KMS-11 (cell line): ENCODE measurements at regions not wholly inside any gene's neighbourhood (a gene's known extent, or its start where the extent isn't known, plus 50 kb on each side); places are given as distances from the start of the nearest gene placed in this dataset.

Experiments used
- H2AFZ ChIP-seq: fragments of 200-600 bp; sonication (generic); 2 replicates; pipeline ENCODE4 v1.6.1; 2016; ENCODE audit warnings: antibody characterized with exemption, mixed run types, low read depth
- H3K27ac ChIP-seq: fragments of 200-600 bp; sonication (generic); 2 replicates; pipeline ENCODE4 v1.6.1; 2016; ENCODE audit warnings: mild to moderate bottlenecking, mixed run types
- H3K27me3 ChIP-seq: fragments of 200-600 bp; sonication (generic); 2 replicates; pipeline ENCODE4 v1.6.1; 2017; ENCODE audit warnings: mild to moderate bottlenecking, low read depth, mixed run types, moderate library complexity; ENCODE audit not compliant: insufficient read depth
- H3K36me3 ChIP-seq: fragments of 200-600 bp; sonication (generic); 2 replicates; pipeline ENCODE4 v1.6.1; 2017; ENCODE audit warnings: mild to moderate bottlenecking, mixed run types; ENCODE audit not compliant: insufficient read depth
- H3K4me1 ChIP-seq: fragments of 200-600 bp; sonication (generic); 2 replicates; pipeline ENCODE4 v1.6.1; 2016; ENCODE audit warnings: mild to moderate bottlenecking, low read depth, mixed run types; ENCODE audit not compliant: poor library complexity, severe bottlenecking
- H3K4me2 ChIP-seq: fragments of 200-600 bp; sonication (generic); 2 replicates; pipeline ENCODE4 v1.7.0; 2016; ENCODE audit warnings: mild to moderate bottlenecking, mixed run types
- H3K4me3 ChIP-seq: fragments of 200-600 bp; sonication (generic); IDR thresholded peaks from 2 replicates; pipeline ENCODE4 v1.6.1; 2017; ENCODE audit warnings: low read depth, low read length, mixed read lengths; ENCODE audit not compliant: insufficient read depth
- H3K79me2 ChIP-seq: fragments of 200-600 bp; sonication (generic); 2 replicates; pipeline ENCODE4 v1.6.1; 2016; ENCODE audit warnings: low read depth, mixed run types; ENCODE audit not compliant: insufficient read depth
- H3K9ac ChIP-seq: fragments of 200-600 bp; sonication (generic); 2 replicates; pipeline ENCODE4 v1.6.1; 2016; ENCODE audit warnings: mild to moderate bottlenecking, mixed run types
- H4K20me1 ChIP-seq: fragments of 200-600 bp; sonication (generic); 2 replicates; pipeline ENCODE4 v1.6.1; 2016; ENCODE audit warnings: mild to moderate bottlenecking, mixed run types; ENCODE audit not compliant: insufficient read depth
- TF ChIP-seq, protein P1 (sequence below): fragments of 200-600 bp; sonication (generic); conservative IDR thresholded peaks from 2 replicates; pipeline ENCODE4 v1.6.1; 2017; ENCODE audit warnings: low read depth, mild to moderate bottlenecking, antibody characterized with exemption, low read length, moderate library complexity, mixed read lengths

DNA sequence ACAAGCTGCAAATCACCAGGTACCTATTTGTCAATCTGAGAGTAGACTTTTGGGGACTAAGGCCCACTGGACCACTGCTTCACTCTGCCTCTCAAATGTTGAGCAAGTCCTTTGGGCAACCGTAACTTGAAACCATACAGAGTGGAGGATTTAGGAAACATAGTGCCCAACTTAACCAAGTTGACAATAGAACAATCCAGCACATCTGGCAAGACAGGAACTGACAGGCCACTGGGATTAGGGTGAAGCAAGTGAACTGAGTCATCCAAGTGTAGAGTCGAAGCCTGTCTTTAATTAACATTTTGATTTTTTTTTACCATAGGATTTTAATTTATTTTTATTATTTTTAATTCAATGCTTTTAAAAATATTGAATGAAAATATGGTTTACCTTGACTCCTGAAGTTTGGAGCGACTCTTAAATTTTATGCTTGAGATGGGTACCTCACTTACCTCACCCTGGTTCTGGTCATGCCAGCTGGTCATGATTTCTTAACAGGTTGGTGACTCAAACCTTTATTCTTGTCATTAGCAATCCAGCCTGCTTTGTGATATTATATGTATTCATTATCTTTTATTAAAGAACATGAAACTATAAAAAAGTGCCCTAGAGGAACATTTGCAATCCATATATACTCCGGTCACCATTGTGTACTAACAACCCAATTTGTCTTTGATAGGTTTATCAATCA, 312.1 kb upstream of the DEFB112 start:
- Histone ChIP-seq H3K9ac (no peak overlapping the region), H3K79me2 (no peaks in the 10 kb centered on the region), H3K27me3 (no peaks in the 10 kb centered on the region), H3K27ac (no peak overlapping the region), H4K20me1 (no peaks in the 10 kb centered on the region), H3K36me3 (no peaks in the 10 kb centered on the region), H3K4me3 (no peak overlapping the region), H3K4me1 (no peaks in the 10 kb centered on the region), H2AFZ (no peak overlapping the region), H3K4me2 (no peak overlapping the region)
- TF ChIP-seq, protein P1, sequence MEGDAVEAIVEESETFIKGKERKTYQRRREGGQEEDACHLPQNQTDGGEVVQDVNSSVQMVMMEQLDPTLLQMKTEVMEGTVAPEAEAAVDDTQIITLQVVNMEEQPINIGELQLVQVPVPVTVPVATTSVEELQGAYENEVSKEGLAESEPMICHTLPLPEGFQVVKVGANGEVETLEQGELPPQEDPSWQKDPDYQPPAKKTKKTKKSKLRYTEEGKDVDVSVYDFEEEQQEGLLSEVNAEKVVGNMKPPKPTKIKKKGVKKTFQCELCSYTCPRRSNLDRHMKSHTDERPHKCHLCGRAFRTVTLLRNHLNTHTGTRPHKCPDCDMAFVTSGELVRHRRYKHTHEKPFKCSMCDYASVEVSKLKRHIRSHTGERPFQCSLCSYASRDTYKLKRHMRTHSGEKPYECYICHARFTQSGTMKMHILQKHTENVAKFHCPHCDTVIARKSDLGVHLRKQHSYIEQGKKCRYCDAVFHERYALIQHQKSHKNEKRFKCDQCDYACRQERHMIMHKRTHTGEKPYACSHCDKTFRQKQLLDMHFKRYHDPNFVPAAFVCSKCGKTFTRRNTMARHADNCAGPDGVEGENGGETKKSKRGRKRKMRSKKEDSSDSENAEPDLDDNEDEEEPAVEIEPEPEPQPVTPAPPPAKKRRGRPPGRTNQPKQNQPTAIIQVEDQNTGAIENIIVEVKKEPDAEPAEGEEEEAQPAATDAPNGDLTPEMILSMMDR, result no peak

DNA sequence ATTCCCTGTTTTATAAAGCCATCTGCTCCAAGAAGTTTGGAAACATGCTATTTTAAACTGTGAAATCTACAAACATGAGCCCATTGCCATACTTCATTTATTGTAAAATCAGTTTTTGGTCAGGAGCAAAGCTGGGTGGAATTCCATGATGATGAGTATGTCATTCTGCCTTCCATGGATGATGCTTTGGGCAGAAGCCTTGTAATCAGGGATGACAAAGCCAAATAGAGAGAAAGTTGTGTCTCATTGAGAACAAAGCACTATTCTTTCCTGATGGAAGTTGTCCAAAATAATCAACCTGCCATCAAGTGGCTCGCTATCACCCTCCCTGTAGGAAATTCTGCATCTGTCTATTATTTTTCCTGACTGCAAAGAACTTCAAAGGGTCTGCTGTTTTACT, 313.0 kb upstream of the DEFB112 start:
- Histone ChIP-seq H3K36me3 (no peaks in the 10 kb centered on the region), H3K4me3 (no peak overlapping the region), H2AFZ (no peak overlapping the region), H3K27me3 (no peaks in the 10 kb centered on the region), H3K4me2 (no peak overlapping the region), H4K20me1 (no peaks in the 10 kb centered on the region), H3K79me2 (no peaks in the 10 kb centered on the region), H3K27ac (no peak overlapping the region), H3K4me1 (no peaks in the 10 kb centered on the region), H3K9ac (no peak overlapping the region)
- TF ChIP-seq, protein P1, result no peak

DNA sequence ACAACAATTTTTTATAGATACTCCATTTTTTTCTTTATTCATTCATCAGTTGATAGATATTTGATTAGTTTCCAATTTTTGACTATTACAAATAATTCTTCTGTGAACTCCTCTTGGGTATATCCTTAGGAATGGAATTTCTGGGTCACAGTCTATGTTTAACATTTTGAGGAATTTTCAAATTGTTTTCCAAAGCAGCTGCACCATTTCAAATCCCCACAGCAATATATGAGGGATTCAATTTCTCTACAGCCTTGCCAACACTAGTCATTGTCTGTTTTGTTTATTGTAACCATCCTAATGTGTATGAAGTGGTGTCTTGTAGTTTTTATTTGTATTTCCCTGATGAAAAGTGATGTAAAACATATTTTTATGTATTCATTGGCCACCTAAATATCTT, 320.3 kb upstream of the DEFB112 start:
- TF ChIP-seq, protein P1, result no peak
- H3K4me3 ChIP-seq, result no peak overlapping the region

DNA sequence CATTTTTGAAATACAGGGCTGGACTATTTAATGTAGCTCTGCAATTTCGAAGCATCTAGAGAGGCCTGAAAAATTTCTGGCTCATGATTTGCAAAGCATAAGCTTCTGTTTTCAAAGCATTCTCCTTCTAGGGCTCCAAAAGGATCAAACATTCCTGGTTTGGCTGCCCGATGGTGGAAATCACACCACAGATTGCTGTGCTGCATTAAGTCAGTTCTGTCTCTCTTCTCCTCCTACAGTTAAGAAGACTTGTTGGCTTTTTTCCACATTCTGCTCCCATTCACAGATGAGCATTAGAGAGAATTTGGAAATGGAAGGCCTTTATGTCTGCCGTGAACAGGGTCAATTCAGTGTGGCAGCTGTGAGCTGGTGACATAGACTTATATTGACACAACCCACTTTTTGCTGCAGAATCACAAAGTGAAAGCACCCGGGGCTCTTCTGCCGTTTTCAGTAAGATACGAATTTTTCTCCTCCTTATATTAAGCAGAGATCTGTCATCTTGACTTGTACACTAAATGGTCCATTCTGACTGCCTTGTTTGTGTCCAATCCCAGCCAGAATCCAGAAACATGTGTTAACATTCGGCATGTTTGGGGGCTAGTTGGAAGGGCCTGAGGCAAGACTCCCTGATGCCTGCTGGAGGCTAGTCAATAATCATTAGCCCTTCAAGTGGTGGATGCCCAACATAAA, 330.8 kb upstream of the DEFB112 start:
- H3K36me3 ChIP-seq, result no peaks in the 10 kb centered on the region
- H3K27ac ChIP-seq, result no peak overlapping the region
- H3K4me2 ChIP-seq, result peak overlapping the region; percentile 60
- H2AFZ ChIP-seq, result peak overlapping the region; percentile 87
- no peaks in the 10 kb centered on the region for H4K20me1 ChIP-seq
- no peaks in the 10 kb centered on the region for H3K79me2 ChIP-seq
- TF ChIP-seq, protein P1, result no peak
- no peaks in the 10 kb centered on the region for H3K27me3 ChIP-seq
- H3K4me3 ChIP-seq, result no peak overlapping the region
- peak overlapping the region; percentile 41; the same call in 1 of the 2 replicates for H3K9ac ChIP-seq
- H3K4me1 ChIP-seq, result no peaks in the 10 kb centered on the region

More for the DNA sequence above, 320.3 kb upstream of the DEFB112 start:
- H2AFZ ChIP-seq, result no peak overlapping the region
- H3K36me3 ChIP-seq, result no peaks in the 10 kb centered on the region
- no peak overlapping the region for H3K9ac ChIP-seq
- no peaks in the 10 kb centered on the region for H3K4me1 ChIP-seq
- no peaks in the 10 kb centered on the region for H3K79me2 ChIP-seq
- no peaks in the 10 kb centered on the region for H3K27me3 ChIP-seq
- H3K27ac ChIP-seq, result no peak overlapping the region
- no peak overlapping the region for H3K4me2 ChIP-seq
- no peaks in the 10 kb centered on the region for H4K20me1 ChIP-seq
